AG09309 (cell line): ENCODE measurements at regions not wholly inside any gene's neighbourhood (a gene's known extent, or its start where the extent isn't known, plus 50 kb on each side); places are given as distances from the start of the nearest gene placed in this dataset.

ENCODE experiments used
- DNase-seq: peaks from one replicate; pipeline ENCODE4 v3.0.0-alpha.2; 2010; ENCODE audit warnings: low read depth
- H3K4me3 ChIP-seq: 2 replicates; pipeline ENCODE4 v1.5.1; 2011; ENCODE audit warnings: mild to moderate bottlenecking, low read depth, low read length, moderate library complexity; ENCODE audit not compliant: control insufficient read depth
- CTCF ChIP-seq: IDR thresholded peaks from 2 replicates; pipeline ENCODE4 v1.5.1; 2011; ENCODE audit warnings: mild to moderate bottlenecking, low read depth, low read length, inconsistent platforms; ENCODE audit not compliant: insufficient read depth, control insufficient read depth; ENCODE audit errors: missing control alignments

- H3K4me3 ChIP-seq = no peak overlapping the region
- TF ChIP-seq CTCF = no peak
- no peak for DNase-seq
These were observed 208.7 kb upstream of the P2RY1 start for GRCh38 chr3:152626226-152626625.

- DNase-seq = no peak
- H3K4me3 ChIP-seq = no peak overlapping the region
- TF ChIP-seq CTCF = no peak
These were observed 206.4 kb upstream of the P2RY1 start for GRCh38 chr3:152628496-152628895.

GRCh38 chr3:152629363-152630122 lies 205.4 kb upstream of the P2RY1 start:
- no peak for TF ChIP-seq CTCF
- H3K4me3 ChIP-seq = no peak overlapping the region
- DNase-seq = no peak

- TF ChIP-seq CTCF = no peak
- no peak overlapping the region for H3K4me3 ChIP-seq
- no peak for DNase-seq
These were observed 199.5 kb upstream of the P2RY1 start for GRCh38 chr3:152635389-152635788.

- no peak for TF ChIP-seq CTCF
These were observed 198.3 kb upstream of the P2RY1 start for GRCh38 chr3:152636651-152637050.

GRCh38 chr3:152638214-152638613 lies 196.7 kb upstream of the P2RY1 start:
- no peak for DNase-seq
- no peak for TF ChIP-seq CTCF
- H3K4me3 ChIP-seq = no peak overlapping the region

More at GRCh38 chr3:152636651-152637050, 198.3 kb upstream of the P2RY1 start:
- H3K4me3 ChIP-seq = no peak overlapping the region
- DNase-seq = no peak
